ENCODE measurements at regions not wholly inside any gene's neighbourhood (a gene's known extent, or its start where the extent isn't known, plus 50 kb on each side); places are given as distances from the start of the nearest gene placed in this dataset.

DNA sequence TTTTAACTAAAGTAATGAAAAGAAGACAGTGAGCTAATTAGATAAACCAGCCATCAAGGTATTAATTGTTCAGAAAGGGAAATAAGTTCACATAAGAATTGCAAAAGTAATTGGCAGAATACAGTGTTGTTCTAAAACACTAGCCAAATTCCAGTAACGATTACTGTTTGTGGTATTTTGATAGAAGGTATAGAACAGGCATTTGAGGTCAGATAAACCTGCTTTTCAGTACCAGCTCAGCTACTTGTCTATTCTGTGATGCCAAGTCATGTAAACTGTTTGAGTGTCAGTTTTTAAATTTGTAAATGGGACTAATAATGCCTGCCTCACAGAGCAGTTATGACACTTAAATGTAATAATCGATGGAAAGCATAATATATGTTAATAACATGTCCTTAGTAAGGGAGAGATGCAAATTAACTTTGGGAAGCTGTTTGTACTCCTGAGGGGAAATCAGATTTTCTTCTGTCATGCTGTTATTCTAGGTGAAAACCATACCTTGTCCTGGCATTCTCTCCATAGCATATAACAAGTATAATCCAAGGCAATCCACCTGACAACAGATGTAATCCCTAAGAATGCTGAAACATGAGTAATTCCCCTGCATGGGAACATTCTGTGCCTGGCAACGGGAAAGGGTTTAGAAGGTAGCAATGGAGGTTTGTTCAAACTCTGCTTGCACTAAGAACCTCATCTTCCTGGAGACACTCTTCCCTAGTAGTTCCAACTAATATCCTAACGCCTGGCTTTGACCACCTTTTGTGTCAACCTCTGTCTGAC, 509.5 kb upstream of the PAPPA start:
- no peak for DNase-seq
- H3K9me3 Mint-ChIP-seq (ENCODE audit: unreplicated experiment), result no peaks in the 10 kb centered on the region
- no peaks in the 10 kb centered on the region for H3K4me1 Mint-ChIP-seq (ENCODE audit: low read depth, unreplicated experiment)
- H3K27me3 Mint-ChIP-seq (ENCODE audit: unreplicated experiment), result no peaks in the 10 kb centered on the region
- H3K36me3 Mint-ChIP-seq (ENCODE audit: unreplicated experiment), result no peaks in the 10 kb centered on the region
- TF ChIP-seq, protein P1, sequence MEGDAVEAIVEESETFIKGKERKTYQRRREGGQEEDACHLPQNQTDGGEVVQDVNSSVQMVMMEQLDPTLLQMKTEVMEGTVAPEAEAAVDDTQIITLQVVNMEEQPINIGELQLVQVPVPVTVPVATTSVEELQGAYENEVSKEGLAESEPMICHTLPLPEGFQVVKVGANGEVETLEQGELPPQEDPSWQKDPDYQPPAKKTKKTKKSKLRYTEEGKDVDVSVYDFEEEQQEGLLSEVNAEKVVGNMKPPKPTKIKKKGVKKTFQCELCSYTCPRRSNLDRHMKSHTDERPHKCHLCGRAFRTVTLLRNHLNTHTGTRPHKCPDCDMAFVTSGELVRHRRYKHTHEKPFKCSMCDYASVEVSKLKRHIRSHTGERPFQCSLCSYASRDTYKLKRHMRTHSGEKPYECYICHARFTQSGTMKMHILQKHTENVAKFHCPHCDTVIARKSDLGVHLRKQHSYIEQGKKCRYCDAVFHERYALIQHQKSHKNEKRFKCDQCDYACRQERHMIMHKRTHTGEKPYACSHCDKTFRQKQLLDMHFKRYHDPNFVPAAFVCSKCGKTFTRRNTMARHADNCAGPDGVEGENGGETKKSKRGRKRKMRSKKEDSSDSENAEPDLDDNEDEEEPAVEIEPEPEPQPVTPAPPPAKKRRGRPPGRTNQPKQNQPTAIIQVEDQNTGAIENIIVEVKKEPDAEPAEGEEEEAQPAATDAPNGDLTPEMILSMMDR (IDR thresholded peaks at IDR 0.05; ENCODE audit: partially characterized antibody, unreplicated experiment), result no peak
- no peak overlapping the region for H3K4me3 Mint-ChIP-seq (ENCODE audit: unreplicated experiment)
- no peak overlapping the region for H3K27ac Mint-ChIP-seq (ENCODE audit: unreplicated experiment)

DNA sequence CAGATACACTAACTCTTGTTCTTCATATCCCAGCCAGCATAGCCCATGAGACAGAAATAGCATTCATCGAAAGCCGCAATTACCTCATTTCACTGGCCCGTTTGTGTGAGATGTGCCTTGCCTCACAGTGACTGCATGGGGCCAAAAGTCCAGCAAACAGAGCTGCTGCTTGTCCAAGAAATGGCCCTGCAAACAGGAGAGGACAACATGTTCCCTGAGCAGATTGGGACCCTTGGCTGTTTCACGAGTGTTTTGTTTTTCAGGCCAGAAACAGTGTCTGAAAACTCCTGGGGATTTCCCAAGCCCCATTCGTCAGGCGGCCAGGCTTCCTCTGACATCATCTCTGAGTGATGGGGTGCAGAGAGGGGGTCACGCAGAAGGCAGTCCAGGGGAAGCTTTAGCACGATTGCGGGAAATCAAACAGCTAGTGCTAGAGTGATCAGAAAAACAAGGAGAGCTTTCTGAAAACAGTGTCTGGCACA, 503.6 kb upstream of the PAPPA start:
- Mint-ChIP-seq H3K9me3 (ENCODE audit: unreplicated experiment) (no peaks in the 10 kb centered on the region), H3K27me3 (ENCODE audit: unreplicated experiment) (peaks cover 2% of the 10 kb centered on the region), H3K4me1 (ENCODE audit: low read depth, unreplicated experiment) (no peaks in the 10 kb centered on the region), H3K4me3 (ENCODE audit: unreplicated experiment) (no peak overlapping the region), H3K36me3 (ENCODE audit: unreplicated experiment) (no peaks in the 10 kb centered on the region), H3K27ac (ENCODE audit: unreplicated experiment) (no peak overlapping the region)
- TF ChIP-seq, protein P1 (IDR thresholded peaks at IDR 0.05; ENCODE audit: partially characterized antibody, unreplicated experiment), result no peak
- DNase-seq, result no peak

DNA sequence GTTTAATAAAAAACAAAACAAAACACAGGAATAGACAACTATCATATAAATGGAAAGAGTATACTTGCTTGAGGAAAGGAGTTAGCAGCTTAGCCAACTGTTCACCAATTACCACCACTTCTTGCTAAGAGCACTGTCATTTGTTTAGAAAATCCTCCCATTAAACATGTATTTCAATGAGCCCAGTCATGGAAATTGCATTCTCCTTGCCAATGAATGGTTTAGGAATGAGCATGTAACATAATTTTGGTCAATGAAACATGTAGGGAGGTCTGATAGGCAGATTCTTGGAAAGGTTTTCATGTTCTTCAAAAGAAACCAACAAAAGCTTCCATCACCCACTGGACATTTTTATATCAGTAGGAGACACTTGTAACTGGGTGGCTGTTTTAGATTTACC, 502.8 kb upstream of the PAPPA start:
- Mint-ChIP-seq H3K4me1 (ENCODE audit: low read depth, unreplicated experiment) (no peaks in the 10 kb centered on the region), H3K27ac (ENCODE audit: unreplicated experiment) (no peak overlapping the region), H3K36me3 (ENCODE audit: unreplicated experiment) (no peaks in the 10 kb centered on the region), H3K27me3 (ENCODE audit: unreplicated experiment) (peaks cover 2% of the 10 kb centered on the region), H3K4me3 (ENCODE audit: unreplicated experiment) (no peak overlapping the region), H3K9me3 (ENCODE audit: unreplicated experiment) (no peaks in the 10 kb centered on the region)
- TF ChIP-seq, protein P1 (IDR thresholded peaks at IDR 0.05; ENCODE audit: partially characterized antibody, unreplicated experiment), result no peak
- no peak for DNase-seq

DNA sequence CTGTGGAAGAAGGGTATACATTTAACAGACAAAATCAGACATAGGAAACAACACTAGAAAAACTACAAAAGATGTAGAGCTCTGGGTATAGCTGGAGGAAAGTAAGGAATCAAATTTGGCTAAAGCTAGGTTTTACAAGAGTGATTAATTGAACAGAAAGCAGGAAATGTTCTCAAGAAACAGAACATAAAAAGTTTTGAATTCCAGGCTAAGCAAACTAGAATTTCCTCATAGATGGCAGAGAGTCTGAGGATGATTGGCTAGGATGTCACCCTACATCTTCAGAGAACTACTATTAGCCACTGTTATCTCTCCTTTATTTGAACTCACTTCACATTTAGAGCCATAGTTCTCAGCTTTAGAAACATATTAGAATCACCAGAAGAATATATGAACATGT, 502.1 kb upstream of the PAPPA start:
- TF ChIP-seq, protein P1 (IDR thresholded peaks at IDR 0.05; ENCODE audit: partially characterized antibody, unreplicated experiment), result no peak
- H3K9me3 Mint-ChIP-seq (ENCODE audit: unreplicated experiment), result no peaks in the 10 kb centered on the region
- H3K27me3 Mint-ChIP-seq (ENCODE audit: unreplicated experiment), result peaks cover 2% of the 10 kb centered on the region
- H3K4me1 Mint-ChIP-seq (ENCODE audit: low read depth, unreplicated experiment), result no peaks in the 10 kb centered on the region
- no peak overlapping the region for H3K4me3 Mint-ChIP-seq (ENCODE audit: unreplicated experiment)
- no peaks in the 10 kb centered on the region for H3K36me3 Mint-ChIP-seq (ENCODE audit: unreplicated experiment)
- DNase-seq, result no peak
- H3K27ac Mint-ChIP-seq (ENCODE audit: unreplicated experiment), result no peak overlapping the region

DNA sequence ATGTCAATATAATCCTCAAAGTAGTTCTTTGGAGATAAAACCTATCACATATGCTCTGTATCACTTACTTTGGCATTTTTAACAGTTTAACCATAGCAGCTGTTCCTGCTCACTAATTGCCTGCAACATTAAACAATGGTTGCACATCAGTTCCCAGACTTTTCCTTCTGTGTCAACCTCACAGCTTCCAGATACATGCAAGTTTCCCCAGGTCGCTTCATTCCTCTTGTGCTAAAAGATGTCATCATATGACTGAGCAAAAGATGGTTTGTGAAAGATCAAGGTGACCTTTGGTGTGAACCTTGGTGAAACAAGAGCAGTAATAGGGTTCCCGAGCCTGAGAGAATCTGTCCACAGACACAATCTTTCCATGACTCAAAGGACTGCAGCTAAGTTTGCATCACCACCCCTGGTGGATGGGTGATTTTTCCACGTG, 500.4 kb upstream of the PAPPA start:
- H3K4me1 Mint-ChIP-seq (ENCODE audit: low read depth, unreplicated experiment), result no peaks in the 10 kb centered on the region
- DNase-seq, result no peak
- no peak overlapping the region for H3K4me3 Mint-ChIP-seq (ENCODE audit: unreplicated experiment)
- TF ChIP-seq, protein P1 (IDR thresholded peaks at IDR 0.05; ENCODE audit: partially characterized antibody, unreplicated experiment), result no peak
- no peaks in the 10 kb centered on the region for H3K9me3 Mint-ChIP-seq (ENCODE audit: unreplicated experiment)
- H3K36me3 Mint-ChIP-seq (ENCODE audit: unreplicated experiment), result no peaks in the 10 kb centered on the region
- no peak overlapping the region for H3K27ac Mint-ChIP-seq (ENCODE audit: unreplicated experiment)
- peaks cover 2% of the 10 kb centered on the region for H3K27me3 Mint-ChIP-seq (ENCODE audit: unreplicated experiment)

All from glutamatergic neuron (in vitro differentiated cells).